T-cell (primary cell): ENCODE measurements at regions not wholly inside any gene's neighbourhood (a gene's known extent, or its start where the extent isn't known, plus 50 kb on each side); places are given as distances from the start of the nearest gene placed in this dataset.

Experiments used
- ATAC-seq, 4 experiments: fragments of 200-7000 bp in 3 of 4; fragments of 150-1000 bp in 1 of 4; cut with Tn5 transposase; replicated peaks in 1 of 4; 1 replicate in 3 of 4; 2 replicates in 1 of 4; pipeline ENCODE4 v1.10.0; 2021; ENCODE audit warnings: moderate library complexity in 3 of 4, mild to moderate bottlenecking in 2 of 4, moderate number of reproducible peaks in 1 of 4
- CTCF ChIA-PET, 2 donors: fragments of 300-600 bp; sonication (Branson Sonifier 250); formaldehyde crosslinking; loops; one replicate each; lab custom pipeline; 2022; ENCODE audit warnings: antibody characterized with exemption in 2 of 2; lab: Charles Lee
- POLR2A ChIA-PET, 2 donors: fragments of 300-600 bp; sonication (Branson Sonifier 250); formaldehyde crosslinking; loops; one replicate each; lab custom pipeline; 2022; ENCODE audit warnings: antibody characterized with exemption in 2 of 2; lab: Charles Lee
- DNase-seq, 35 experiments: peaks; one replicate each; pipeline versions ENCODE4 v3.0.0 to v3.0.0-alpha.2; 2013 to 2023
- H3K27ac ChIP-seq: one replicate; pipeline ENCODE4 v1.5.1; 2013; ENCODE audit warnings: low read length
- H3K27me3 ChIP-seq, 2 experiments: replicated peaks in 1 of 2; 1 replicate in 1 of 2; 2 replicates in 1 of 2; pipeline versions ENCODE4 v1.6.1 to v1.7.0; 2013; ENCODE audit warnings: low read length in 1 of 2, mixed read lengths in 1 of 2; ENCODE audit not compliant: control insufficient read depth in 2 of 2, insufficient read depth in 2 of 2; ENCODE audit errors: extremely low read depth in 1 of 2
- H3K36me3 ChIP-seq, 2 donors: 1 replicate in 1 of 2; 2 replicates in 1 of 2; pipeline versions ENCODE4 v1.6.1 to v1.7.0; 2013; ENCODE audit warnings: low read length in 1 of 2; ENCODE audit not compliant: control insufficient read depth in 2 of 2, insufficient read depth in 1 of 2; ENCODE audit errors: extremely low read depth in 1 of 2
- H3K4me1 ChIP-seq, 2 experiments: 1 replicate in 1 of 2; 2 replicates in 1 of 2; pipeline versions ENCODE4 v1.6.1 to v1.7.0; 2013; ENCODE audit warnings: low read length in 2 of 2, mixed read lengths in 1 of 2; ENCODE audit not compliant: insufficient read depth in 2 of 2, control insufficient read depth in 1 of 2; ENCODE audit errors: extremely low read depth in 1 of 2
- H3K4me3 ChIP-seq, 2 donors: 1 replicate in 1 of 2; 2 replicates in 1 of 2; pipeline versions ENCODE4 v1.5.1 to v1.7.0; 2013; ENCODE audit warnings: mild to moderate bottlenecking in 2 of 2, low read length in 1 of 2, moderate library complexity in 1 of 2; ENCODE audit not compliant: control insufficient read depth in 1 of 2; ENCODE audit errors: extremely low read depth in 1 of 2
- H3K9me3 ChIP-seq: 2 replicates; pipeline ENCODE4 v1.7.0; 2013
- H3K27ac Mint-ChIP-seq, 2 donors: one replicate each; pipeline ENCODE4 v1.8.0; 2020 to 2021; ENCODE audit warnings: mild to moderate bottlenecking in 2 of 2, mixed read lengths in 2 of 2
- H3K27me3 Mint-ChIP-seq, 2 donors: one replicate each; pipeline ENCODE4 v1.8.0; 2021 to 2022; ENCODE audit warnings: mixed read lengths in 2 of 2
- H3K36me3 Mint-ChIP-seq: one replicate; pipeline ENCODE4 v1.8.0; 2021; ENCODE audit warnings: mixed read lengths
- H3K4me1 Mint-ChIP-seq, 3 donors: one replicate each; pipeline ENCODE4 v1.8.0; 2020 to 2022; ENCODE audit warnings: mixed read lengths in 3 of 3, mild to moderate bottlenecking in 1 of 3
- H3K4me3 Mint-ChIP-seq, 3 donors: one replicate each; pipeline ENCODE4 v1.8.0; 2020 to 2022; ENCODE audit warnings: mild to moderate bottlenecking in 3 of 3, mixed read lengths in 3 of 3, moderate library complexity in 3 of 3
- H3K9me3 Mint-ChIP-seq, 3 donors: one replicate each; pipeline ENCODE4 v1.8.0; 2020 to 2022; ENCODE audit warnings: mixed read lengths in 3 of 3
- WGBS: methylation state at CpG from one replicate; pipeline ENCODE4 v1.1.5; 2013; ENCODE audit warnings: missing lambda C conversion rate; ENCODE audit not compliant: insufficient coverage; 5-methylcytosine and 5-hydroxymethylcytosine counted together

DNA sequence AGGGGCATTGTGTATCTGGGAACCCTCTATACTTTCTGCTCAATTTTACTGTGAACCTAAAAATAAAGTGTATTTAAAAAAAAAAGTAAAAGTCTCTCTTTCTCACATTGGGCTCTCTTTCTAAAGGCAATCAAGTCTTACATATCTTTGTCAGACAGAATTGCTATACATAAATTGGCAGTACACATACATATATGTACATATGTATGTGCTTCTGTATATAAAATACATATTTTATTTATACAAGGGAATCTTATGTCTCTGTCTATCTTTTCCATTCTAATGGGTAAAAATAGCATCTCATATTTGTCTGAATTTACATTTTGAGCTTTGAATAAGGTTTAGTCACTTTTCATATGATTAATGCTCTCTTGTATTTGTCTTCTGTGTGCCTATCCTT is 348.8 kb downstream of the SPATA31D1 start:
- CTCF ChIA-PET: no interaction called here
- Histone ChIP-seq H3K4me3 (no peak overlapping the region), H3K27me3 (no peaks in the 10 kb centered on the region), H3K9me3 (no peaks in the 10 kb centered on the region), H3K4me1 (no peaks in the 10 kb centered on the region), H3K36me3 (no peaks in the 10 kb centered on the region), H3K27ac (no peak overlapping the region)
- ATAC-seq (no peak), DNase-seq (no peak)
- H3K4me3 Mint-ChIP-seq: no peak overlapping the region
- H3K4me1 Mint-ChIP-seq: no peaks in the 10 kb centered on the region
- peaks cover 7 to 8% (median 7%) of the 10 kb centered on the region in 3 donors for H3K9me3 Mint-ChIP-seq
- no peaks in the 10 kb centered on the region for H3K27me3 Mint-ChIP-seq
- H3K27ac Mint-ChIP-seq: no peak overlapping the region
- H3K36me3 Mint-ChIP-seq: no peaks in the 10 kb centered on the region
- POLR2A ChIA-PET: no interaction called here

- H3K4me1 ChIP-seq: no peaks in the 10 kb centered on the region
- no peak overlapping the region for H3K4me3 ChIP-seq
- H3K36me3 ChIP-seq: no peaks in the 10 kb centered on the region
- ChIA-PET POLR2A (no interaction called here), CTCF (no interaction called here)
- no peaks in the 10 kb centered on the region for H3K9me3 ChIP-seq
- no peaks in the 10 kb centered on the region for H3K27me3 Mint-ChIP-seq
- no peak for ATAC-seq
- no peak overlapping the region for H3K27ac ChIP-seq
- H3K36me3 Mint-ChIP-seq: no peaks in the 10 kb centered on the region
- DNase-seq: no peak
- H3K27ac Mint-ChIP-seq: no peak overlapping the region
- H3K9me3 Mint-ChIP-seq: peaks cover 7 to 15% (median 9%) of the 10 kb centered on the region in 3 donors
- WGBS: 83% methylated on average over 2 of the region's 2 CpGs
- H3K4me3 Mint-ChIP-seq: no peak overlapping the region
- H3K4me1 Mint-ChIP-seq: no peaks in the 10 kb centered on the region
- H3K27me3 ChIP-seq: no peaks in the 10 kb centered on the region
Observed at GRCh38 chr9:82342046-82342445, 353.5 kb downstream of the SPATA31D1 start.

GRCh38 chr9:82346040-82346439 is 357.5 kb downstream of the SPATA31D1 start:
- no peak overlapping the region for H3K4me3 Mint-ChIP-seq
- H3K9me3 Mint-ChIP-seq: peaks cover 11 to 24% (median 15%) of the 10 kb centered on the region in 3 donors
- POLR2A ChIA-PET: no interaction called here

GRCh38 chr9:82353631-82354278 is 365.2 kb downstream of the SPATA31D1 start:
- POLR2A ChIA-PET: no interaction called here
- Mint-ChIP-seq H3K4me3 (no peak overlapping the region), H3K36me3 (no peaks in the 10 kb centered on the region), H3K9me3 (peaks cover 3 to 11% (median 4%) of the 10 kb centered on the region in 3 donors), H3K27me3 (no peaks in the 10 kb centered on the region), H3K4me1 (no peaks in the 10 kb centered on the region), H3K27ac (no peak overlapping the region)
- Histone ChIP-seq H3K4me1 (no peaks in the 10 kb centered on the region), H3K27ac (no peak overlapping the region), H3K27me3 (no peaks in the 10 kb centered on the region), H3K9me3 (no peaks in the 10 kb centered on the region), H3K4me3 (no peak overlapping the region), H3K36me3 (no peaks in the 10 kb centered on the region)
- DNase-seq (no peak), ATAC-seq (no peak)
- CTCF ChIA-PET: no interaction called here
- 86% methylated on average over 5 of the region's 7 CpGs for WGBS

More at GRCh38 chr9:82346040-82346439, 357.5 kb downstream of the SPATA31D1 start:
- H3K36me3 Mint-ChIP-seq: no peaks in the 10 kb centered on the region
- CTCF ChIA-PET: no interaction called here
- H3K27ac Mint-ChIP-seq: no peak overlapping the region
- Histone ChIP-seq H3K27ac (no peak overlapping the region), H3K4me1 (no peaks in the 10 kb centered on the region), H3K36me3 (no peaks in the 10 kb centered on the region), H3K9me3 (no peaks in the 10 kb centered on the region), H3K27me3 (no peaks in the 10 kb centered on the region), H3K4me3 (no peak overlapping the region)
- DNase-seq (no peak), ATAC-seq (no peak)
- no peaks in the 10 kb centered on the region for H3K4me1 Mint-ChIP-seq
- 48% methylated on average over 2 of the region's 2 CpGs for WGBS
- no peaks in the 10 kb centered on the region for H3K27me3 Mint-ChIP-seq

- no peaks in the 10 kb centered on the region for H3K9me3 ChIP-seq
- H3K27ac ChIP-seq: no peak overlapping the region
- no peak for ATAC-seq
- H3K36me3 ChIP-seq: no peaks in the 10 kb centered on the region
- H3K4me1 ChIP-seq: no peaks in the 10 kb centered on the region
- H3K27me3 Mint-ChIP-seq: no peaks in the 10 kb centered on the region
- no peaks in the 10 kb centered on the region for H3K36me3 Mint-ChIP-seq
- ChIA-PET CTCF (no interaction called here), POLR2A (no interaction called here)
- no peak overlapping the region for H3K4me3 ChIP-seq
- H3K27me3 ChIP-seq: no peaks in the 10 kb centered on the region
- H3K4me3 Mint-ChIP-seq: no peak overlapping the region
- no CpG with 5 or more reads among the region's 2 CpGs for WGBS
- DNase-seq: no peak
- peaks cover 3 to 6% (median 4%) of the 10 kb centered on the region in 3 donors for H3K9me3 Mint-ChIP-seq
- H3K4me1 Mint-ChIP-seq: no peaks in the 10 kb centered on the region
- no peak overlapping the region for H3K27ac Mint-ChIP-seq
Observed at GRCh38 chr9:82354279-82354659, 365.7 kb downstream of the SPATA31D1 start.

DNA sequence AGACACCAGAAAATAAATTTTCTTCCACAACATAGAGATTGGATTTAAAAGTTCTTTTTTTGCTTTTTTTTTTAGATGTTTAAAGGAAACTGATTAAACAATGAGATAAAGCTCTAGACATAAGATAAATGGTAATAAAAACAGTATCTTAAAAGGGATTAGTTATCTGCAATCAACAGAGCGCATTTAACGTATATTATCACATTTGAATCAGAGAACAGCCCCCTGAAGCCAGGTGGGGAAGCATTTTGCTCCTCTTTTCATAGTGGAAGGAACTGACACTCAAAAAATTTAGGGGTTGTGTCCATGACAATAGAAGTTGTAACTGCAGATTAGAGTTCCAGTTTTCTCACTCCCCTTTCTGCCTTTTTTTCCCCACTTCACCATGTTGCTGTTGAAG is 367.6 kb downstream of the SPATA31D1 start:
- H3K4me1 Mint-ChIP-seq: no peaks in the 10 kb centered on the region

GRCh38 chr9:82356871-82357270 is 368.3 kb downstream of the SPATA31D1 start:
- no peaks in the 10 kb centered on the region for H3K36me3 Mint-ChIP-seq
- POLR2A ChIA-PET: no interaction called here
- no peak for DNase-seq
- CTCF ChIA-PET: no interaction called here
- WGBS: 56% methylated on average over 1 of the region's 2 CpGs
- no peaks in the 10 kb centered on the region for H3K27me3 Mint-ChIP-seq
- Histone ChIP-seq H3K27ac (no peak overlapping the region), H3K4me3 (no peak overlapping the region), H3K27me3 (no peaks in the 10 kb centered on the region), H3K4me1 (no peaks in the 10 kb centered on the region), H3K36me3 (no peaks in the 10 kb centered on the region), H3K9me3 (no peaks in the 10 kb centered on the region)
- ATAC-seq: no peak
- no peaks in the 10 kb centered on the region for H3K4me1 Mint-ChIP-seq
- H3K9me3 Mint-ChIP-seq: peaks cover 0 to 10% (median 2%) of the 10 kb centered on the region in 3 donors
- H3K27ac Mint-ChIP-seq: no peak overlapping the region
- H3K4me3 Mint-ChIP-seq: no peak overlapping the region

More for the DNA sequence above, 367.6 kb downstream of the SPATA31D1 start:
- no peak overlapping the region for H3K27ac Mint-ChIP-seq
- H3K9me3 ChIP-seq: no peaks in the 10 kb centered on the region
- H3K27me3 Mint-ChIP-seq: no peaks in the 10 kb centered on the region
- H3K27me3 ChIP-seq: no peaks in the 10 kb centered on the region
- POLR2A ChIA-PET: interaction anchor here in 1 of 2 donors (0.7 kb wide), 1 partner anchor 303 kb away, joined by 4 read pairs; no protein-coding TSS in a partner anchor
- no peaks in the 10 kb centered on the region for H3K4me1 ChIP-seq
- H3K4me3 ChIP-seq: no peak overlapping the region
- H3K36me3 ChIP-seq: no peaks in the 10 kb centered on the region
- no peak overlapping the region for H3K4me3 Mint-ChIP-seq
- H3K27ac ChIP-seq: no peak overlapping the region
- WGBS: no CpG with 5 or more reads among the region's 2 CpGs
- no peak for ATAC-seq
- H3K9me3 Mint-ChIP-seq: peaks cover 2 to 10% (median 3%) of the 10 kb centered on the region in 3 donors
- CTCF ChIA-PET: no interaction called here
- no peaks in the 10 kb centered on the region for H3K36me3 Mint-ChIP-seq
- no peak for DNase-seq
